Heart right ventricle (tissue), 16 donors: ENCODE measurements at regions not wholly inside any gene's neighbourhood (a gene's known extent, or its start where the extent isn't known, plus 50 kb on each side); places are given as distances from the start of the nearest gene placed in this dataset.

Experiments used
- ATAC-seq, 8 donors: fragments of 200-7000 bp; cut with Tn5 transposase; one replicate each; pipeline ENCODE4 v1.9.1; 2020; ENCODE audit warnings: mild to moderate bottlenecking in 8 of 8, moderate library complexity in 8 of 8, moderate number of reproducible peaks in 1 of 8
- DNase-seq, 2 donors: peaks; one replicate each; pipeline ENCODE4 v3.0.0-alpha.2; 2020
- H3K27ac ChIP-seq, 10 donors: fragments of 200-600 bp; sonication (generic) in 2 of 10; one replicate each; pipeline versions ENCODE4 v1.5.0 to v1.8.0; 2020 to 2022; ENCODE audit warnings: mild to moderate bottlenecking in 3 of 10
- H3K27me3 ChIP-seq, 7 donors: fragments of 200-600 bp; one replicate each; pipeline ENCODE4 v1.8.0; 2021 to 2022; ENCODE audit warnings: mild to moderate bottlenecking in 2 of 7
- H3K36me3 ChIP-seq, 9 donors: fragments of 200-600 bp; sonication (generic) in 1 of 9; one replicate each; pipeline versions ENCODE4 v1.5.0 to v1.8.0; 2020 to 2022; ENCODE audit warnings: mild to moderate bottlenecking in 2 of 9
- H3K4me1 ChIP-seq, 9 donors: fragments of 200-600 bp; sonication (generic) in 1 of 9; one replicate each; pipeline versions ENCODE4 v1.5.0 to v1.8.0; 2020 to 2022; ENCODE audit warnings: mild to moderate bottlenecking in 4 of 9
- H3K4me3 ChIP-seq, 10 donors: fragments of 200-600 bp; sonication (generic) in 2 of 10; one replicate each; pipeline versions ENCODE4 v1.5.0 to v1.8.0; 2020 to 2022; ENCODE audit warnings: mild to moderate bottlenecking in 7 of 10, moderate library complexity in 2 of 10
- H3K9me3 ChIP-seq, 11 donors: fragments of 200-600 bp in 10 of 11; sonication (generic) in 2 of 11; one replicate each; pipeline versions ENCODE4 v1.5.0 to v1.8.0; 2013 to 2022; ENCODE audit warnings: mild to moderate bottlenecking in 2 of 11, control low read depth in 1 of 11, moderate library complexity in 1 of 11
- WGBS, 2 donors: extraction: QIAGEN DNeasy Blood & Tissue Kit; methylation state at CpG; one replicate each; pipeline ENCODE4 v1.1.7; 2013; ENCODE audit warnings: inconsistent platforms in 1 of 2; 5-methylcytosine and 5-hydroxymethylcytosine counted together
- intact Hi-C, 10 donors: fragments of 100-400 bp; cut with DNase I; formaldehyde crosslinking; loops; one replicate each; pipeline versions ENCODE4 v1.11.1 to v1.14.2; 2022
- TF ChIP-seq, protein P1 (sequence below), 9 donors: fragments of 200-600 bp; sonication (generic) in 2 of 9; IDR thresholded peaks; one replicate each; pipeline versions ENCODE4 v1.5.0 to v1.8.0; 2021 to 2022; ENCODE audit warnings: antibody characterized with exemption in 9 of 9, mild to moderate bottlenecking in 5 of 9, moderate library complexity in 1 of 9
- donor health status: Arrhythmogenic right ventricular cardiomyopathy.
- donor health status: ischemic (EF 13 %, LVEDD 7.1; RV severe dilation, severe dysfunction).
- donor health status: healthy with polysubstance abuse.
- donor health status: DM: no; HTN: yes; CAD: no.
- donor health status: DM: no; HTN: no; CAD: no.
- donor health status: ischemic (EF 25% LVEDD 6.9; RV normal size, moderate dysfunction).
- donor health status: ischemic (EF 25% LVEDD 5.7; RV mildly dilated, moderate dysfunction).
- donor health status: healthy.
- donor health status: DM: yes; HTN: yes; CAD: no.
- donor health status: Ischemic cardiomyopathy.
- donor health status: ischemic (EF 35%, LVEDD 5.7; RV mildly dilated, moderate dysfunction).
- donor health status: nonischemic (EF 11% LVEDD 7.7; RV severe dilation, severe dysfunction).
- donor health status: DM: yes; HTN: yes; CAD: no.
- donor health status: PGD.
- donor health status: ischemic (EF 29% LVEDD 5.4; RV normal size, mild dysfunction).
- donor health status: nonischemic (EF 23%, LVEDD 6.1; RV moderate dilation, normal function).

DNA sequence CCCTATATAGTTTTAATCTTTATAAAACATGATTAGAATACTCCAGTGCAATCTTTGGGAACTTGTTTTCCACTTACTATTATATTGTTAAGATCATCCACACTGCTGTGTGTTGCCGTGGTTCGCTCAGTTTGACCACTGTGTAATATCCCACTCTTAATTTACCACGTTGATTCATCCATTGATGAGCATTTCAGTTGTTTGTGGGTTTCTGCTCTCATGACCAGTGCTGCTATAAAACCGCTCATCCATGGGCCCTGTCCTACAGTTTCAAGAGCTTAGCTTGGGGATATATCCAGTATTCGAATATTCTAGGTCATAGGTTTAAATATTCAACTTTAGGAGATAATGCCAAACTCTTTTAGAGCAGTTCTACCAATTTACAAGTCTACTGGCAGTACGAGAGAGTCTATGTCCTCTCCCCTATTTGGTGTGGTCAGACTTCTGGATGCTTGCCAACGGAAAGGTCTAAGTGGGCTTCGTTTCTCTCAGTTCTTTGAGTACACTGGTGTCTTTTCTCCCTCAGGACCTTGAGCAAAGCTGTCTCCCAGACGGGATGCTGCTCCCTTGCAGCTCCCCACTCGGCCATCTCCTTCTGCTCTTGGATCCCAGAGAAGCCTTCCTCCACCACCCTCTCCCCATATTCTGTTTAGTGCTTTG, 94.9 kb upstream of the ALX4 start:
- Histone ChIP-seq H3K27me3 (peaks cover 0 to 20% (median 0%) of the 10 kb centered on the region in 7 donors), H3K9me3 (no peaks in the 10 kb centered on the region), H3K36me3 (no peaks in the 10 kb centered on the region), H3K4me1 (no peaks in the 10 kb centered on the region), H3K27ac (no peak overlapping the region), H3K4me3 (no peak overlapping the region)
- 77 to 83% methylated on average over 10 of the region's 10 CpGs for WGBS, 2 donors
- ATAC-seq (no peak), DNase-seq (no peak)
- intact Hi-C loops: no loop called here
- TF ChIP-seq, protein P1, sequence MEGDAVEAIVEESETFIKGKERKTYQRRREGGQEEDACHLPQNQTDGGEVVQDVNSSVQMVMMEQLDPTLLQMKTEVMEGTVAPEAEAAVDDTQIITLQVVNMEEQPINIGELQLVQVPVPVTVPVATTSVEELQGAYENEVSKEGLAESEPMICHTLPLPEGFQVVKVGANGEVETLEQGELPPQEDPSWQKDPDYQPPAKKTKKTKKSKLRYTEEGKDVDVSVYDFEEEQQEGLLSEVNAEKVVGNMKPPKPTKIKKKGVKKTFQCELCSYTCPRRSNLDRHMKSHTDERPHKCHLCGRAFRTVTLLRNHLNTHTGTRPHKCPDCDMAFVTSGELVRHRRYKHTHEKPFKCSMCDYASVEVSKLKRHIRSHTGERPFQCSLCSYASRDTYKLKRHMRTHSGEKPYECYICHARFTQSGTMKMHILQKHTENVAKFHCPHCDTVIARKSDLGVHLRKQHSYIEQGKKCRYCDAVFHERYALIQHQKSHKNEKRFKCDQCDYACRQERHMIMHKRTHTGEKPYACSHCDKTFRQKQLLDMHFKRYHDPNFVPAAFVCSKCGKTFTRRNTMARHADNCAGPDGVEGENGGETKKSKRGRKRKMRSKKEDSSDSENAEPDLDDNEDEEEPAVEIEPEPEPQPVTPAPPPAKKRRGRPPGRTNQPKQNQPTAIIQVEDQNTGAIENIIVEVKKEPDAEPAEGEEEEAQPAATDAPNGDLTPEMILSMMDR (IDR thresholded peaks at IDR 0.05): no peak

DNA sequence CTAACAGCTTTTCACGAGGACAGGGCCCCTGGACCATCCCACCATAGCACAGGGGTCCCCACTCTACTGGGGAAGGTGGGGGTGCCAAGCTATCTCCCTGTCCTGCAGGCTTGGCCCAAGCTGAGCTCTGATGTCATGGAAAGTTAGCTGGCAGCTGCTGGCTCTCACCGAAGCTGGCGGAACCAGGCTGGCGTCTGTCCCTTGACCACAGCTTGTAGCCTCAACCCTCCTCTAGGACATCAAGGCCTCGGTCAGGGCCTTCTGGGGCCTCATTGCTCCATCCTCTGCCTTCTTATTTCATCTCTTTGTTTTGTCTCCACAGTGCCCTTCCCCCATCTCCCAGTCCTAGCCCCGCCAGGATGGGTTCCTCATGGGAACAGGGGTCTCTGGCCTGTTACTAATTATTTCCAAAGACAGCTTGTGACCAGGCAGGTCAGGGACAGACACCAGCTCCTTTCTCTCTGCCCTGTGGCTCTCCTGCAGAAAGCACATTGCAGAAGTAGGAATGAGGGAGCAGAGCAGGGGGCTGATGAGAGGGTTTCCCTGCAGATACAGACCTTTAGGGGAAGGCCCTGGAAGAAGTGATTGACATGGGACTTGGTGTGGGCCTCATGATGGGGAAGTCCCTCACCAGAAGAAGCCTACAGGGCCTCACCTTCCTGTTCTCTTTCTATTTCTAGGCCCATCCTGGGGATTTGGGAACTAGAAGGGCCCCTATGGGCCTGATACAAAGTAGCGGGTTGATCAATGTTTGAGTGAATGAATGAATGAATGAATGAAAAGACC, 97.5 kb upstream of the ALX4 start:
- Histone ChIP-seq H3K4me1 (no peaks in the 10 kb centered on the region), H3K36me3 (no peaks in the 10 kb centered on the region), H3K9me3 (peaks cover 0 to 8% (median 0%) of the 10 kb centered on the region in 11 donors), H3K27ac (no peak overlapping the region), H3K4me3 (no peak overlapping the region), H3K27me3 (peaks cover 0 to 20% (median 6%) of the 10 kb centered on the region in 7 donors)
- intact Hi-C loops: no loop called here
- peak in 5 of 8 donors; percentile 56 to 82 (median 71) for ATAC-seq
- DNase-seq: peak; percentile 23 to 27
- WGBS, 2 donors: 64% methylated on average over 7 of the region's 7 CpGs
- TF ChIP-seq, protein P1 (IDR thresholded peaks at IDR 0.05): no peak

DNA sequence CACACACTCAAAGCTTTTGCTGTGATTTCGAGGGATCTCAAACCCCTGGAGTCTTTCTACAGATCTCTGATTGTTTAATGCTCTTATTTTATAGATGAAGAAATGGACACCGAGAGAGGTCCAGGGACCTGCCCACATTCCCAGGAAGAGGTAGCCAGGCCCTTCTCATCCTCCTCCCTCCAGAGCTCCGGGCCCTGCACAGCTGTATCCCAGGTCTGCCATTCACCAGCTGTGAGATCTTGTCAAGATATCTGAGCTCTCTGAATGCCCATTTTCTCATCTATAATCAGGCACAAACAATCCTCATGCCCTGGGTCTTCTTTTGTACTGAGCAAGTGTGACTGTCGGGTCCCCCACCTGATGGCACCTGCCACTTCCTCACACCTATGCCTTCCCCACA, 98.2 kb upstream of the ALX4 start:
- Histone ChIP-seq H3K27ac (no peak overlapping the region), H3K27me3 (peaks cover 0 to 20% (median 8%) of the 10 kb centered on the region in 7 donors), H3K4me3 (no peak overlapping the region), H3K4me1 (no peaks in the 10 kb centered on the region), H3K9me3 (peaks cover 0 to 8% (median 0%) of the 10 kb centered on the region in 11 donors), H3K36me3 (no peaks in the 10 kb centered on the region)
- TF ChIP-seq, protein P1 (IDR thresholded peaks at IDR 0.05): no peak
- no peak for ATAC-seq
- no peak for DNase-seq
- intact Hi-C loops: no loop called here
- WGBS, 2 donors: 44 to 47% methylated on average over 4 of the region's 4 CpGs

DNA sequence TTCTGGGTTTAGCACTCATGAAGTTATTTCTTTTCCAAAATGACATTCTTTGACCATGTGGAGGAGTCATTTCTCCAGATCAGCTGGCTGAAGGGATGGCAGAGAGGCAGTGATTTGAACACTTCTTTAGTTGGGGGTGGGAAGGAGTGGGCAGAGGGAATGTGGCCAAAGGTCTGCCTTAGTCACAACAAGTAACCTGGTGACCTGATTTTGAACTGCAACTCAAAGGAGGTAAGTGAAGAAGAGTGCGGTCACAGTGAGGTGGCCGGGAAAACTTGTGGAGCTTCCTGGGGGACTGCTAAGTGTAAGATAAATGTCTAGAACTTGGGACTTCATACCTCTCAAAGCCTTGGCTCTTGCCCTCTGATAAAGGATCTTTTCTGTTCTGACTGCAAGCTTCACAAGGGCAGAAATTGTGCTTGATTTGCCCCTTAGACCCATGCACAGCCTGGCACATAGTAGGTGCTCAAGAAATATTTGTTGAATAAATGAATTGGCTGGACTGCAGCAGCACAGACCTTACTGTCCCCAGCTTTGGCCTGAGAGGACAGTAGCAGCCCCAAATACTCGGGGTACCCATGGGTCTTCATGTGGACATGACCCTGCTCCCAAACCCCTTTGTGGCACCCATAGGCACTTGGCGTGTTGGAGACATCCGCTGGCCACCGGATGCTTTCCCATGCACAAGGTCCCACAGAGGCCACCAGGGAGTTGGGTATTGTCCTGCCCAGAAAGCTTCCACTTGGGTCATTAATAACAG, 99.0 kb upstream of the ALX4 start:
- Histone ChIP-seq H3K9me3 (peaks cover 0 to 8% (median 0%) of the 10 kb centered on the region in 11 donors), H3K4me3 (no peak overlapping the region), H3K27me3 (peaks cover 0 to 18% (median 8%) of the 10 kb centered on the region in 7 donors), H3K36me3 (no peaks in the 10 kb centered on the region), H3K27ac (no peak overlapping the region), H3K4me1 (no peaks in the 10 kb centered on the region)
- intact Hi-C loops: no loop called here
- TF ChIP-seq, protein P1 (IDR thresholded peaks at IDR 0.05): no peak
- ATAC-seq (no peak), DNase-seq (no peak)
- WGBS, 2 donors: 85 to 90% methylated on average over 6 of the region's 6 CpGs
